ENCODE measurements at regions not wholly inside any gene's neighbourhood (a gene's known extent, or its start where the extent isn't known, plus 50 kb on each side); places are given as distances from the start of the nearest gene placed in this dataset.

DNA sequence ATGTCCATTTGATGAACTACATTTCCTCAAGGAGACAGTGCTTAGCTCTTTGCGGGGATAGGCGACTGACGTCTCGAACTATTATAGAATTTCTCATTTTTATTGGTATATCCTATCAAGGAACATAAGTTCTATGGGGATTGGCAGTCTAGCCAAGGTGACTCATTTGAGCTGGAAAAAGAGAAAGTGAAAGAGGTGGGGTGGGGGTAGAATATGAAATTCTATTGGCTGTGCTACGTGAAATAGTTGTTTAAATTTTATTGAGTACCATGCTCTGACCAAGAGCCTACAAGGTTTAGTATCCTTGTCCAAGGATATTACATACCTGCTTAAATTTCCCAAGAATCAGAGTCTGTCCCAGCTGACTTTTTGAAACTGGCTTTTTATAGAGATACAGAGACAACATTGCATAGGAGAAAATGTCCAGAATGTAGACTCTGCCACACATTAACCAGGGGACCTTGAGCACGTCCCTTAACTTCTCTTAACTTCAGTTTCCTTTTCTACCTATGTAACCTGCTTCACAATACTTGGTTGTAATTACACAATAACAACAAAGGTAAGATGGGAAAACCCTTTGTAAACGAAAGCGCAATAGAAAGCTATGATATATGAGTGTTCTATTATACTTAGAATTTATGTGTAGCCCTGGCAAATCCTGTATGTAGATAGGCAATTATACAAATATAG is 226.4 kb upstream of the WWC1 start:
- TF ChIP-seq ZFP3 (CRISPR knock-in tag; IDR thresholded peaks at IDR 0.05) (no peak), GLIS3 (CRISPR knock-in tag; IDR thresholded peaks at IDR 0.05) (no peak), ZNF70 (CRISPR knock-in tag; IDR thresholded peaks at IDR 0.05) (no peak), OSR1 (CRISPR knock-in tag; IDR thresholded peaks at IDR 0.05) (no peak), TOX (CRISPR knock-in tag; IDR thresholded peaks at IDR 0.05; ENCODE audit: borderline replicate concordance) (no peak), ISL1 (CRISPR knock-in tag; IDR thresholded peaks at IDR 0.05) (no peak), ZC3H10 (CRISPR knock-in tag; IDR thresholded peaks at IDR 0.05) (no peak), ZNF565 (CRISPR knock-in tag; conservative IDR thresholded peaks at IDR 0.05; ENCODE audit: low read depth) (no peak), ARNTL (CRISPR knock-in tag; IDR thresholded peaks at IDR 0.05; ENCODE audit: borderline replicate concordance, low read depth) (no peak), POU6F1 (CRISPR knock-in tag; IDR thresholded peaks at IDR 0.05; ENCODE audit: borderline replicate concordance, low read depth) (no peak), RARB (CRISPR knock-in tag; IDR thresholded peaks at IDR 0.05) (no peak), CREB5 (CRISPR knock-in tag; IDR thresholded peaks at IDR 0.05; ENCODE audit: low read depth) (no peak), ESRRG (CRISPR knock-in tag; IDR thresholded peaks at IDR 0.05) (no peak)
- TF ChIP-seq, protein P1, sequence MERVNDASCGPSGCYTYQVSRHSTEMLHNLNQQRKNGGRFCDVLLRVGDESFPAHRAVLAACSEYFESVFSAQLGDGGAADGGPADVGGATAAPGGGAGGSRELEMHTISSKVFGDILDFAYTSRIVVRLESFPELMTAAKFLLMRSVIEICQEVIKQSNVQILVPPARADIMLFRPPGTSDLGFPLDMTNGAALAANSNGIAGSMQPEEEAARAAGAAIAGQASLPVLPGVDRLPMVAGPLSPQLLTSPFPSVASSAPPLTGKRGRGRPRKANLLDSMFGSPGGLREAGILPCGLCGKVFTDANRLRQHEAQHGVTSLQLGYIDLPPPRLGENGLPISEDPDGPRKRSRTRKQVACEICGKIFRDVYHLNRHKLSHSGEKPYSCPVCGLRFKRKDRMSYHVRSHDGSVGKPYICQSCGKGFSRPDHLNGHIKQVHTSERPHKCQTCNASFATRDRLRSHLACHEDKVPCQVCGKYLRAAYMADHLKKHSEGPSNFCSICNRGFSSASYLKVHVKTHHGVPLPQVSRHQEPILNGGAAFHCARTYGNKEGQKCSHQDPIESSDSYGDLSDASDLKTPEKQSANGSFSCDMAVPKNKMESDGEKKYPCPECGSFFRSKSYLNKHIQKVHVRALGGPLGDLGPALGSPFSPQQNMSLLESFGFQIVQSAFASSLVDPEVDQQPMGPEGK (CRISPR knock-in tag; IDR thresholded peaks at IDR 0.05; ENCODE audit: borderline replicate concordance) = no peak

All from SK-N-SH treated with all-trans-retinoic acid at 6 μM for 48 hours (cell line).